Neural crest cell (in vitro differentiated cells): ENCODE measurements at regions not wholly inside any gene's neighbourhood (a gene's known extent, or its start where the extent isn't known, plus 50 kb on each side); places are given as distances from the start of the nearest gene placed in this dataset.

Experiments used
- DNase-seq: peaks from one replicate; pipeline ENCODE4 v3.0.0; 2021; ENCODE audit warnings: low read depth, mixed read lengths, low spot score
- H3K27ac Mint-ChIP-seq: one replicate; pipeline ENCODE4 v1.8.0; 2021; ENCODE audit warnings: mild to moderate bottlenecking, mixed read lengths; ENCODE audit not compliant: unreplicated experiment
- H3K27me3 Mint-ChIP-seq: 2 replicates; pipeline ENCODE4 v1.8.0; 2021; ENCODE audit warnings: low read depth, mild to moderate bottlenecking, mixed read lengths
- H3K36me3 Mint-ChIP-seq: 2 replicates; pipeline ENCODE4 v1.8.0; 2021; ENCODE audit warnings: low read depth, mild to moderate bottlenecking, mixed read lengths
- H3K4me1 Mint-ChIP-seq: 2 replicates; pipeline ENCODE4 v1.8.0; 2021; ENCODE audit warnings: mixed read lengths
- H3K4me3 Mint-ChIP-seq: one replicate; pipeline ENCODE4 v1.8.0; 2021; ENCODE audit warnings: mild to moderate bottlenecking, mixed read lengths
- H3K9me3 Mint-ChIP-seq: 2 replicates; pipeline ENCODE4 v1.8.0; 2021; ENCODE audit warnings: mixed read lengths
- TF ChIP-seq, protein P1 (sequence below): fragments of 200-600 bp; sonication (generic); conservative IDR thresholded peaks from 2 replicates; pipeline ENCODE4 v1.5.0; 2021; ENCODE audit warnings: antibody characterized with exemption, mild to moderate bottlenecking

DNA sequence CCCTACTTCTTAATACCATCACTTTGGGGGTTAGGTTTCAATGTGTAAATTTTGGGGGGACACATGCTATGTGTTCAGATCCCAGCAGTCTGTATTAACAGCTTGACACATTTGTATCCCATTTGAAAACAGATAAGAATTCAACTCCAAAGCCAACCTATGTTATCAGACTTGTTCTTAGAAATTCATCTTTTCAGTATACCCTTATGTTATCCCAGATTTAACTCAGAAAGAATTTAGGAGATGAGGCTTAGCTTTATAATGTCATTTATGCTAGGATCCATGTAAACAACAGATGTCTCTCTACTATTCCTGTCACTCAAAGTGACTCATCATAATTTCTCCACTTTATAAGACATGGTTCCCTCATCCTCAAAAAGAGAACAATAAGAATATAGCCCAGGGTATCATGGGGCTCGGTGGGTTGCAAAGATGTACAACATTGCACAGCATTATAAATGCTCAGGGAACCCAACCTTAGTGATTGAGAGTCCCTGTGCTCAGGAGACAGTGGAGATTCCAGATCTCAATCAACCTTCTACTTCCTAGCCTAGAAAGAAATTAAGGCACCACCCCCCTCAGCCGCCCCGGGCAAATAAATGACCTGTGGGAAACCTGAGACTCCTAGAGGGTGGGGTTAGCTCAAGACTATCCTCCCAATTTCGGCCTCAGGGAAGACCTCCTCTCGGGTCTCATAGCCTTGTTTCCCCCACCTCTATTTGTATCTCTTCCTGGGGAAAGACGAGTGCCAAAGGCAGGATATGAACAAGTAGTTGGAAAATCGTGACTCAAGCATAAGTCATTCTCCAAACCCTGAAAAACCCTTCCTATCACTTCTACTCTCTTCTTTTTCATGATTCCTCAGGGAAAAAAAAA lies 265.1 kb upstream of the CAMK1G start:
- TF ChIP-seq, protein P1, sequence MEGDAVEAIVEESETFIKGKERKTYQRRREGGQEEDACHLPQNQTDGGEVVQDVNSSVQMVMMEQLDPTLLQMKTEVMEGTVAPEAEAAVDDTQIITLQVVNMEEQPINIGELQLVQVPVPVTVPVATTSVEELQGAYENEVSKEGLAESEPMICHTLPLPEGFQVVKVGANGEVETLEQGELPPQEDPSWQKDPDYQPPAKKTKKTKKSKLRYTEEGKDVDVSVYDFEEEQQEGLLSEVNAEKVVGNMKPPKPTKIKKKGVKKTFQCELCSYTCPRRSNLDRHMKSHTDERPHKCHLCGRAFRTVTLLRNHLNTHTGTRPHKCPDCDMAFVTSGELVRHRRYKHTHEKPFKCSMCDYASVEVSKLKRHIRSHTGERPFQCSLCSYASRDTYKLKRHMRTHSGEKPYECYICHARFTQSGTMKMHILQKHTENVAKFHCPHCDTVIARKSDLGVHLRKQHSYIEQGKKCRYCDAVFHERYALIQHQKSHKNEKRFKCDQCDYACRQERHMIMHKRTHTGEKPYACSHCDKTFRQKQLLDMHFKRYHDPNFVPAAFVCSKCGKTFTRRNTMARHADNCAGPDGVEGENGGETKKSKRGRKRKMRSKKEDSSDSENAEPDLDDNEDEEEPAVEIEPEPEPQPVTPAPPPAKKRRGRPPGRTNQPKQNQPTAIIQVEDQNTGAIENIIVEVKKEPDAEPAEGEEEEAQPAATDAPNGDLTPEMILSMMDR = no peak
- Mint-ChIP-seq H3K27ac (no peak overlapping the region), H3K9me3 (peaks cover 7% of the 10 kb centered on the region), H3K36me3 (no peaks in the 10 kb centered on the region), H3K27me3 (no peaks in the 10 kb centered on the region), H3K4me3 (no peak overlapping the region), H3K4me1 (no peaks in the 10 kb centered on the region)
- no peak for DNase-seq

DNA sequence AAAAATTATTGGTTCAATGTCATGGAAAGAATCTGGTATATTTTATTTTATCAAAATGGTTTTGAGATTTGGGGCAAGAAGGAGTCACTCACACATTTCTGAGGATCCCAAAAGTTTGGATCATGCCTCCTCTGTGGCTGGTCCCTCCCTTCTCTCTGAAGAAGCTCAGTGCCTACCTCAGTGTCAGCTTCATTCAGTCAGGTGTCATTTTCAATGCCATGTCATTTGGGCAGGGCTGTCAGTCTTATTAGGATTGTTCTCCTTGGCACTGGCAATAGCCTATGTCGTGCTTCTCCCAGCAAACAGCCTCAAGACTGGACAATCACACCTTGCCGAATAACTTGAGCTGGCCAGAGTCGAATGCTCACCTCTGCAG lies 264.5 kb upstream of the CAMK1G start:
- Mint-ChIP-seq H3K4me3 (no peak overlapping the region), H3K4me1 (no peaks in the 10 kb centered on the region), H3K36me3 (no peaks in the 10 kb centered on the region), H3K9me3 (peaks cover 7% of the 10 kb centered on the region), H3K27me3 (no peaks in the 10 kb centered on the region), H3K27ac (no peak overlapping the region)
- TF ChIP-seq, protein P1 = no peak
- no peak for DNase-seq

DNA sequence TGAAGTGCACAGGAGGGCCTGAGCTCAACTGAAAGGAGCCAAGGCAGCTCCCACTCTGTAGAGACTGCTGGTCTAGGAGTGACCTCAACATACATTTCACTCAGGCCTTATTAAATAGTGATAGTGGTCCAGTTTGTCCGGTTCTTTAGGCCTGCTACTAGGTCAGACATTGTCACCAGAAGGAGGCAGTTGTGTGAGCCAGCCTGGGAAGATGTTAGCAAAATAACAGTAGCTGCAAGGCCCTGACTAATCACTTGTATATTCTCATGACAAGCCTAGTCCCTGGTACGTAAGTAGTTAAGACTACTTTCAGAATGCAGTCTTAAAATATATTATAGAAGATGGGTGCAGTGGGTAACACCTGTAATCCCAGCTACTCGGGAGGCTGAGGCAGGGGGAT lies 264.0 kb upstream of the CAMK1G start:
- TF ChIP-seq, protein P1 = no peak
- no peaks in the 10 kb centered on the region for H3K27me3 Mint-ChIP-seq
- peaks cover 7% of the 10 kb centered on the region for H3K9me3 Mint-ChIP-seq
- no peak overlapping the region for H3K27ac Mint-ChIP-seq
- no peaks in the 10 kb centered on the region for H3K4me1 Mint-ChIP-seq
- no peak overlapping the region for H3K4me3 Mint-ChIP-seq
- DNase-seq = no peak
- H3K36me3 Mint-ChIP-seq = no peaks in the 10 kb centered on the region

DNA sequence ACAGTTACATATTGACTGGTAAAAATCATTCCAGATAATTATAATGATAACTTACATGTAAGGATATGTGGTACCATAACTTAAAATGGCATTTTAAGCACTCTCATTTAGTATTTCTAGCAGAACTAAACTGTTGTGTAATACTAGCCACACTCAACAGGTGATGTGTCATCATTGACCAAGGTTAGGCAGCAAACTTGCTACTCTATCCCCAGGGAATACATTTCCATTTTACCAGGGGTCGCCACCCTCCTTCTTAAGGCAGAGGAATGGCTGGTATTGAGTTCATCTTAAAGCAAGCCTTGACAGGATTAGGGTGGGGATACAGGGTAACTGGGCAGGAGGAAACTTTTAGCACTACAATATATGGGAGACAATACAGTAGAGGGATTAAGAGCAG lies 259.8 kb upstream of the CAMK1G start:
- Mint-ChIP-seq H3K4me1 (no peaks in the 10 kb centered on the region), H3K4me3 (no peak overlapping the region)

DNA sequence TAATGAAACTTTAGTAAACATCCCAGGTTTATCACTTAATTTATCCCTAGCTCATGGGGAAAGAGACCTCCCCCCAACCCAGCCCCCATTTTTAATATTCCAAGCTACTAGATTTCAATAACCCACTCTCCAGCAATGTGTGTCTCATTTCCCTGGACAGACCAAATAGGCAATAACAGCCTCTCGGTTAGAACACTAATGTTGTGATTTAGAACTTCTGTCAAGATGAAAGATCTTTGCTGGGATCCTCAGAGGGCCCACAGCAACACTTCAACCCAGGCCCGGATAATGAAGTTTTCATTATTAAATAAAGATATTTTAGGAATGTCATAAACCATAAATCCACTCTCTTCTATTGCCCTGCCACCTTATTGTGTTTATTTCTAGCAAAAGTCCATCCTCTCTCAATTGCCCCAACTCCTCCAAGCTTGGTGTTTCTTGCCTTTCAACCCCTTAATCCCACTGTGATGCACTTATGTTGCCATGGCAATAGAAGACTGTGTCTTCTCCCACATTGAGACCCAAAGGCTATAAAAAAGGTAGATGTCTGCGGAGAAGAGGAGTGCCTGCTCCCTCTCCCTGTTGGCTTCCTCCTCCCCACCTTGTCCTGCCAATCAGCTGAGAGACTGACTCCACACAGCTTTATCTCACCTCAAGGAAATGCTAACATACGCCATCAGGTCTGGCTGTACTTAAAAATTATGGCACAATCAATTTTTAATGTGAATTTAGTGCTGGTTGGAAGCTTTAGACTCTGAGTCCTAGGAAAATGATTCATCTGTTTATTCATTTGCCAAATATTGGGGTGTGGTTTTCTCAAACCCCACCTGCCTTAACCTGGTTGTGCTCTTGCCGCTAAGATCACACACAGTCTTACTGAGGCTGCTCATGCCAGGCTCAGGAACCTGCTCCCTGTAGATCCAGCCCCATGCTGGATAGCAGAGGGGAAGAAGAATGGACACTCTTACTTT lies 258.3 kb upstream of the CAMK1G start:
- TF ChIP-seq, protein P1 = no peak
- Mint-ChIP-seq H3K4me3 (no peak overlapping the region), H3K36me3 (no peaks in the 10 kb centered on the region), H3K27me3 (no peaks in the 10 kb centered on the region), H3K4me1 (no peaks in the 10 kb centered on the region), H3K9me3 (peaks cover 7% of the 10 kb centered on the region), H3K27ac (no peak overlapping the region)
- DNase-seq = no peak

More for the DNA sequence above, 259.8 kb upstream of the CAMK1G start:
- no peak for DNase-seq
- H3K36me3 Mint-ChIP-seq = no peaks in the 10 kb centered on the region
- H3K9me3 Mint-ChIP-seq = peaks cover 7% of the 10 kb centered on the region
- TF ChIP-seq, protein P1 = no peak
- no peaks in the 10 kb centered on the region for H3K27me3 Mint-ChIP-seq
- H3K27ac Mint-ChIP-seq = no peak overlapping the region
